Cardiac muscle cell (in vitro differentiated cells and primary cell): ENCODE measurements at regions not wholly inside any gene's neighbourhood (a gene's known extent, or its start where the extent isn't known, plus 50 kb on each side); places are given as distances from the start of the nearest gene placed in this dataset.

Experiments used
- DNase-seq, 2 donors: peaks; one replicate each; pipeline versions ENCODE4 v3.0.0 to v3.0.0-alpha.2; 2010 to 2017; ENCODE audit warnings: low read depth in 1 of 2, low spot score in 1 of 2
- H3K27ac ChIP-seq: fragments of 200-600 bp; sonication (generic); 2 replicates; pipeline ENCODE4 v1.5.1; 2016
- H3K27me3 ChIP-seq: fragments of 200-600 bp; sonication (generic); 2 replicates; pipeline ENCODE4 v1.6.0; 2016; ENCODE audit warnings: control low read depth
- H3K36me3 ChIP-seq: fragments of 200-600 bp; sonication (generic); 2 replicates; pipeline ENCODE4 v1.5.1; 2016; ENCODE audit warnings: control low read depth
- H3K4me1 ChIP-seq: fragments of 200-600 bp; sonication (generic); 2 replicates; pipeline ENCODE4 v1.8.1; 2017; ENCODE audit warnings: low read depth, mild to moderate bottlenecking, mixed run types
- H3K4me3 ChIP-seq: fragments of 200-600 bp; sonication (generic); 2 replicates; pipeline ENCODE4 v1.5.1; 2016; ENCODE audit warnings: mild to moderate bottlenecking
- H3K9me3 ChIP-seq: fragments of 200-600 bp; sonication (generic); 2 replicates; pipeline ENCODE4 v1.5.1; 2017; ENCODE audit warnings: low read depth, mild to moderate bottlenecking, control low read depth
- CTCF ChIP-seq: IDR thresholded peaks from 2 replicates; pipeline ENCODE4 v1.5.1; 2012; ENCODE audit warnings: low read depth, mild to moderate bottlenecking, low read length

GRCh38 chr13:50203256-50203941 lies 188.2 kb downstream of the KCNRG start:
- DNase-seq, result no peak
- H3K4me3 ChIP-seq, result no peak overlapping the region
- no peaks in the 10 kb centered on the region for H3K36me3 ChIP-seq
- peaks cover 12% of the 10 kb centered on the region for H3K4me1 ChIP-seq
- H3K9me3 ChIP-seq, result no peaks in the 10 kb centered on the region
- no peak overlapping the region for H3K27ac ChIP-seq
- no peaks in the 10 kb centered on the region for H3K27me3 ChIP-seq
- no peak for TF ChIP-seq CTCF

GRCh38 chr13:50205581-50205980 lies 190.3 kb downstream of the KCNRG start:
- H3K27me3 ChIP-seq, result no peaks in the 10 kb centered on the region
- no peaks in the 10 kb centered on the region for H3K36me3 ChIP-seq
- no peaks in the 10 kb centered on the region for H3K9me3 ChIP-seq
- TF ChIP-seq CTCF, result no peak
- no peak for DNase-seq
- peaks cover 7% of the 10 kb centered on the region for H3K4me1 ChIP-seq
- H3K27ac ChIP-seq, result no peak overlapping the region
- H3K4me3 ChIP-seq, result no peak overlapping the region

- TF ChIP-seq CTCF, result no peak
- Histone ChIP-seq H3K4me3 (no peak overlapping the region), H3K27me3 (no peaks in the 10 kb centered on the region), H3K4me1 (no peaks in the 10 kb centered on the region), H3K27ac (no peak overlapping the region), H3K9me3 (no peaks in the 10 kb centered on the region), H3K36me3 (no peaks in the 10 kb centered on the region)
- peak; percentile 56 to 92 for DNase-seq
These were observed 193.6 kb downstream of the KCNRG start for GRCh38 chr13:50208826-50209335.

- DNase-seq, result no peak
- H3K4me3 ChIP-seq, result no peak overlapping the region
- H3K9me3 ChIP-seq, result no peaks in the 10 kb centered on the region
- no peaks in the 10 kb centered on the region for H3K4me1 ChIP-seq
- no peak for TF ChIP-seq CTCF
- no peak overlapping the region for H3K27ac ChIP-seq
- H3K27me3 ChIP-seq, result no peaks in the 10 kb centered on the region
- H3K36me3 ChIP-seq, result no peaks in the 10 kb centered on the region
These were observed 194.4 kb downstream of the KCNRG start for GRCh38 chr13:50209631-50210030.

GRCh38 chr13:50213526-50213925 lies 198.3 kb downstream of the KCNRG start:
- Histone ChIP-seq H3K4me3 (no peak overlapping the region), H3K27ac (no peak overlapping the region), H3K36me3 (no peaks in the 10 kb centered on the region), H3K9me3 (no peaks in the 10 kb centered on the region), H3K4me1 (no peaks in the 10 kb centered on the region), H3K27me3 (no peaks in the 10 kb centered on the region)
- DNase-seq, result no peak
- TF ChIP-seq CTCF, result no peak
